ENCODE measurements at regions not wholly inside any gene's neighbourhood (a gene's known extent, or its start where the extent isn't known, plus 50 kb on each side); places are given as distances from the start of the nearest gene placed in this dataset.

DNA sequence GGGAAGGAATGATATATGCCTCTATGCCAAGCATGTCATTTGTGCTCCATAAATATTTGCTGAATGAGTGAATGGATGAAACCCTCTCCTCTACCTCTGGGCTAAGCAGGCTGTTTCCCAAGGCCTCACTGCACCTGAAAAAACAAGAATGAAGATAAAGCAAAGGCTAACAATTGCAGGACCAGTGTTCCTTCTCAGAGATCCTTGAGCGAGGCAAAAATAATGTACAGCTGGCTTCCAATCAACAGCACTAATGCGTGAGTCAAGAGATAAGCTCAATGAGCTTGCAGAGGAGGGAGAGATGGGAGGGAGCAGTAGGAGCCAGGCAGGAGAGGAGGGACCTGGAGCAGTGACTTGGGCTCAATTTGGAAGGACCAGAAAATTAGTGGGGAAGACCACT is 144.5 kb upstream of the NFE2L3 start:
- TF ChIP-seq, protein P1, sequence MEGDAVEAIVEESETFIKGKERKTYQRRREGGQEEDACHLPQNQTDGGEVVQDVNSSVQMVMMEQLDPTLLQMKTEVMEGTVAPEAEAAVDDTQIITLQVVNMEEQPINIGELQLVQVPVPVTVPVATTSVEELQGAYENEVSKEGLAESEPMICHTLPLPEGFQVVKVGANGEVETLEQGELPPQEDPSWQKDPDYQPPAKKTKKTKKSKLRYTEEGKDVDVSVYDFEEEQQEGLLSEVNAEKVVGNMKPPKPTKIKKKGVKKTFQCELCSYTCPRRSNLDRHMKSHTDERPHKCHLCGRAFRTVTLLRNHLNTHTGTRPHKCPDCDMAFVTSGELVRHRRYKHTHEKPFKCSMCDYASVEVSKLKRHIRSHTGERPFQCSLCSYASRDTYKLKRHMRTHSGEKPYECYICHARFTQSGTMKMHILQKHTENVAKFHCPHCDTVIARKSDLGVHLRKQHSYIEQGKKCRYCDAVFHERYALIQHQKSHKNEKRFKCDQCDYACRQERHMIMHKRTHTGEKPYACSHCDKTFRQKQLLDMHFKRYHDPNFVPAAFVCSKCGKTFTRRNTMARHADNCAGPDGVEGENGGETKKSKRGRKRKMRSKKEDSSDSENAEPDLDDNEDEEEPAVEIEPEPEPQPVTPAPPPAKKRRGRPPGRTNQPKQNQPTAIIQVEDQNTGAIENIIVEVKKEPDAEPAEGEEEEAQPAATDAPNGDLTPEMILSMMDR (conservative IDR thresholded peaks at IDR 0.05; ENCODE audit: low read depth, low read length): no peak
- no peak for TF ChIP-seq EZH2 (IDR thresholded peaks at IDR 0.05; ENCODE audit: borderline replicate concordance, low read depth, low read length, poor library complexity, severe bottlenecking)
